NCI-H748 (cell line): ENCODE measurements at regions not wholly inside any gene's neighbourhood (a gene's known extent, or its start where the extent isn't known, plus 50 kb on each side); places are given as distances from the start of the nearest gene placed in this dataset.
"Not testable (repeated sequence)": the region's sequence is repeated elsewhere in the genome, so short reads cannot be mapped to it uniquely, and the experiment has no call there.

Experiments
- DNase-seq: peaks from one replicate; lab custom pipeline; 2025; ENCODE audit not compliant: unreplicated experiment; lab: John Stamatoyannopoulos, UW

DNA sequence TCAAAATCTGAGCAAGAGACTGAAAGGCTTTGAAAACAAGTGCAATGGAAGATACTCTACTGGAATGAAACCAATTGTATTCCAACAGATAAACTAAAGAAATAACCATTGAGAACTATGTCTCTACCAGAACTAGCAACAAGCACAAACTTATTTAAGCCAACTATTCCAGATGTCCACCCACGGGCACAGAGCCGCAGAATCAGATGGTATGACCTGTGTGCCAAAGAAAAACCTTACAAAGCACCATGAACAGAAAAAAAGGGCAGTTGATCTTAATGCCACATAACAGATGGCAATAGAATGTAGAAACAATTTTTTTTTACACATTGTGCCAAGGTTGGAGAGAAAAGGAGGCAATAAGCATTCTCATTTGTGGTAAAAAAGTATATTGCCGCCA is 269.3 kb upstream of the ADGRL3 start:
- DNase-seq, result no peak

DNA sequence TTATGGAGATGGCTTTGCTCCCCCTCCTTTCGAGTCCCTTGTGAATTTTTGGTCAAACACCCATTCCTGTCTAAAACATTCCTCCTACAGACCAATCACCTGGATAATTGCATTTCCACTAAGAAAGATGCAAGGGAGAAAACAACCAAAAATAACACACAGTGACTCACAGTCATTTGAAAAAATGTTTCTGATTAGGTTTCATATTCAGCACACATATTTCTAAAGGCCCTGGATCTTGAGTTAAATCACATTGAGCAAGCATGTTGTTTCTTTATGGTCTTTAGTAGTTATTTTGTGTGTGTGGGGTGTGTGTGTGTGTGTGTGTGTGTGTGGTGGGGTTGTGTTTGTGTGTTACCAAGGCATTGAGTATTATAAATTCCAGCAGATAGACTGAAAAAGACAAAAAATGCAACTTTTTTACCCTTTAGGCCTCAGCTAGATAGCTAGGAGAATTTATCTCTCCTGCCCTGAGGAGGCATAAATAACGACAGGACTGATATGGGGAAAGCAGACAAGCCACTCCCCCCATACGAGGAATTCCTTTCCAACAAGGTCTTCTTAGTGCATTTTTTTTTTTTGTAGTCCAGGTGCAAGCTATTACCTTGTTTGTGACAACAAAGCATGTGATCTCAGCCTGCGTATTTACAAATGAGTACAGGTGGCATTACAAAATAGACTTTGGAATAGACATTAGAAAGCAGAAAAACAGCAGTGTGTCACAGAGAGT is 265.4 kb upstream of the ADGRL3 start:
- DNase-seq, result peak; percentile 68

DNA sequence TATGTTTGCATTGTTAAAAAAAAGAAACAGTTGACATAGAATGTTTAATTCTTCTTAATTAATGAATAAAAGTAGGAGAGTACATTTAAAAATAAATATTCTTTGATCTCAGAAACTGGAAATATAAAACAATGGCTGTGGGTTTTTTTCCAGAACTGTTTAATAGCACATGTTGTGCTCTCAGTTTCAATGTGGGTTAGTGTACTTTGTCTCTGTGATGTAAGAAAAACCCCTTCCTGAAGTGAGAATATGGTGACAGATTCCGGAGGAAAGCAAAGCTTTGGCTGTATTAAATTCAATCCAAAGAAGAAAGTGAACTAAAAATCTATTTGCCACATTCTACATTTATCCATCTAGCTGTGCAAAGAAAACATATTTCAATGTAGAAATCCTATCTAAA is 261.9 kb upstream of the ADGRL3 start:
- no peak for DNase-seq

DNA sequence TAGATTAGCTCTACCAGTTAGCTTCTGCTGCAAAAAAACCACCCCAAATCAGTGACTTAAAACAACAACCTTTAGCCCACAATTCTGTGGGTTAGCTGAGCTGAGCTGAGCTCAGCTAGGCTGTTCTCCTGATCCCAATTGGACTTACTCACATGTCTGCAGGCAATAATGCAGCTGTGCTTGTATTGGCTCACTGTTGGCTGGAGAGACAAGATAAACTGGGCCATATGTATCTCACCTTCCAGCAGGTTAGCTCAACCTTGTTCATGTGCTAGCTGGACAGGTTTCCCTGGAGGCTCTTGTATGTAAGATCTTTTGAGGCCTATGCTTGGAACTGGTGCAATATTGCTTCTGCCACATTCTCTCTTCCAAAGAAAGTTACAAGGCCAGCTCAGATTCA is 261.5 kb upstream of the ADGRL3 start:
- no peak for DNase-seq

DNA sequence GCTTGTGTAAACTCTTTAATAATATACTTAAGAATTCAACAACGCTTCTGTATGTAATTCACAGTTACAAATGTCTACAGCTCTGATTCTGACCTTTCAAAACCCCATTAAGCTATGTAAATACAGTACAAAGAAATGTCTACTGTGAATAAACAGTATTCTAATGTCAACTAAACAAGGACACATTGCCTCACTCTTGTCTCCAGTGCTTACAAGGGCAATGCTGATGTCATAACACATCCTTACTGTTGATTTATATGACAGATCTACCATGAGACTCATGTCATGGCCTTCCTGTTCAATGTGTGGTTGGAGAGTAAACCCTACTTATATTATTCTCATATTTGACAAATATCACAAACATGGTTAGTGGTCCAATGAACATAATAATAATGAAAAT is 256.1 kb upstream of the ADGRL3 start:
- peak; percentile 82 for DNase-seq

DNA sequence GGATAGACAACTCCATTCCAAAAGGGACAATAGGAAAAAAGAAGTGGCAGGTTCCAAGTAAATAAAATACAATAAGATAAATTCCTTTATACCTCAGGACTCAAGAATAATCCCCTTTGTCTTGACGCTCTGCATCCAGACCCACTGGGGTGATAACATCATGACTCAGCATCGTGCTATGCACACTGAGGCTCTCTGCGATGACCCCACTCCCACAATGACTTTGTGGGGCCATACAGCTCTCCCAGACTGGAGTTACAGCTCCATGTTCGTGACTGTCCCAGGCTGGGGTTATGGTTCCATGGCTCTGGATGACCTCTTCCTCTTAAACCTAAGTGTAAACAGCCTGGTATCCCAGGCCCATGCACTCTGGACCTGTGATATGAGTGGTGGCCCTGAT is 254.5 kb upstream of the ADGRL3 start:
- DNase-seq, result no peak

DNA sequence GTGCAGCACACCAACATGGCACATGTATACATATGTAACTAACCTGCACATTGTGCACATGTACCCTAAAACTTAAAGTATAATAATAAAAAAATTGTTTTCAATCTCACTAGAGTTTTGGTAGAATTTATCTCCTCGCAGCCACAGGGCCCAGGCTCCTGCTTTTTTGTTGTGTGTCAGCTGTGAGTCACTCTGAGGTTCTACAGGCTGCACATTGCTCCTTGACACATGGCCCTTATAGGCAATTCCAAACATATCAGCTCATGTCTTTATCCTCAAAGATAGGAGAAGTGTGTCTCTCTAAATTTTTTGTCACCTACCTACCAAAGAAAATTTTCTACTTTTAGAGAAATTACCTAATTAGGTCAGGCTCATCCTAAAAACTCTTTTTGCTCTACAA is 252.1 kb upstream of the ADGRL3 start:
- no peak for DNase-seq

GRCh38 chr4:60952921-60953320 is 247.2 kb upstream of the ADGRL3 start:
- no peak for DNase-seq

GRCh38 chr4:60953826-60954225 is 246.3 kb upstream of the ADGRL3 start:
- DNase-seq, result no peak

DNA sequence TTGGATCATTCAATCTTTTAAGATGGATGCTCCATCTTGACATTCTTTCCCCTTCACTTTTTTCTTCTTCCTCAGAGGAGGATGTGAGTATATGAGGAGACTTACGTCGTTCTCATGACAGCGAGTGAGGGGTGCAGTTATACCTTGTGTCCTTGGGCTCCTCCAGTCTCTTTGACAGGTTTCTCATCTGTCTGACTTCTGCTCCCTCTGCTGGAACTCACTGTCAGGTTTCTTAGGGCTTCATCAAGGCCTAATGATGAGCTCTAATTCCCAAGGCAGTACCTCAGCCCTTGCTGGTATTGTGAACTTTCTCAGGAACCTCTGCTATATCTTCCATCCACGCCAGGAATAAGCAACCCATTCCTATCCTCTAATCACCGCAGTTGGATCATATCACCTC is 237.8 kb upstream of the ADGRL3 start:
- DNase-seq, result peak; percentile 50

DNA sequence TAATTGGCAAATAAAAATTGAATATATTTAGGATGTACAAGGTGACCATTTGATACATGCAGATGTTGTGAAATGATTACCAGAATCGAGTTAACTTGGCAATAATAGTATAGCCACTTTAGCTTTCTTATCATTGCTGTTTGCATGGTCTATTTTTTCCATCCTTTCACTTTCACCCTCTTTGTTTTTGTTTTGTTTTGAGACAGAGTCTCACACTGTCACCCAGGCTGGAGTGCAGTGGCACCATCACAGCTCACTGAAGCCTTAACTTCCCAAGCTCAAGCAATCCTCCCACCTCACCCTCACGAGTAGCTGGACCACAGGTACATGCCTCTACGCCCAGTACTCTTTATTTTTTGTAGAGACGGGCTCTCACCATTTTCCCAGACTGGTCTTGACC is 218.6 kb upstream of the ADGRL3 start:
- no peak for DNase-seq

- DNase-seq, result no peak
These were observed 211.0 kb upstream of the ADGRL3 start for GRCh38 chr4:60989141-60989540.

GRCh38 chr4:60992037-60992436 is 208.1 kb upstream of the ADGRL3 start:
- no peak for DNase-seq

DNA sequence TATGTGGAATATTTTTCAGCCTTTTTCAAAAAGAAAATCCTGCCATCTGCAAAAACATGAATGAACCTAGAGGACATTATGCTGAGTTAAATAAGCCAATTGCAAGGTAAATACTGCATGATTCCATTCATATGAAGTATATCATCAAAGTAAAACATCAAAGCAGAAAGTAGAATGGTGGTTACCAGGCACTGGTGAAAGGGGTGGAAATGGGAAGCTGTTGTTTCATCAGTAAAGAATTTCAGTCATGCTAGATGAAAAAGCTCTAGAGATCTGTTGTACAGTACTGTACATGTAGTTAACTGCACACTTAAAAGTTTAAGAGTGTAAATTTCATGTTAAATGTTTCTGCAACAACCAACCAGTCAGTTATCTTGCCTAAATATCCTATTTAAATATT is 196.8 kb upstream of the ADGRL3 start:
- no peak for DNase-seq

GRCh38 chr4:61004651-61005170 is 195.4 kb upstream of the ADGRL3 start:
- no peak for DNase-seq

GRCh38 chr4:61011051-61011450 is 189.1 kb upstream of the ADGRL3 start:
- no peak for DNase-seq

DNA sequence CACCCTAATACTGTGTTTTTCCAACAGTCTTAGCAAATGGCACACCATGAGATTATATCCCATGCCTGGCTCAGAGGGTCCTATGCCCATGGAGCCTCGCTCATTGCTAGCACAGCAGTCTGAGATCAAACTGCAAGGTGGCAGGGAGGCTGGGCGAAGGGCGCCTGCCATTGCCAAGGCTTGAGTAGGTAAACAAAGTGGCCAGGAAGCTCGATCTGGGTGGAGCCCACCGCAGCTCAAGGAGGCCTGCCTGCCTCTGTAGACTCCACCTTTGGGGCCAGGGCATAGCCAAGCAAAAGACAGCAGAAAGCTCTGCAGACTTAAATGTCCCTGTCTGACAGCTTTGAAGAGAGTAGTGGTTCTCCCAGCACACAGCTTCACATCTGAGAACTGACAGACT is 188.2 kb upstream of the ADGRL3 start:
- not testable (repeated sequence) for DNase-seq

DNA sequence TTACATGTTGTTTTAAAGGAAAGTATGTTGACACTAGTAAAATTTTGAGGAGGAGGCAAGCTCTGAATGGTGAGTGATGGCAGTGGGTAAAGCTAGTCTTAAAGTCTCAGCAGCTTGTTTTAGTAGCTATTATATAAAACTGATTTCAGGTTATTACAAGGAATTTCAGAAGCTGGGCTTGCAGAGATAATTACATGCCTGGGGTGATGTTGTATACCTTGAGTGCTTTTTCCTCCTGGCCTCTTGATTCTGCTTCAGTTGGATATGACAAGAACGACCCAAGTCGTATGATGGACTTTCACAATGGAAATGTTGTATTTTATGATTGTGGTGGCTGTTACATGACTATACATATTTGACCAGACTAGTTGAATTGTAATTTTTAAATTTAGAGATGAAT is 175.5 kb upstream of the ADGRL3 start:
- no peak for DNase-seq

DNA sequence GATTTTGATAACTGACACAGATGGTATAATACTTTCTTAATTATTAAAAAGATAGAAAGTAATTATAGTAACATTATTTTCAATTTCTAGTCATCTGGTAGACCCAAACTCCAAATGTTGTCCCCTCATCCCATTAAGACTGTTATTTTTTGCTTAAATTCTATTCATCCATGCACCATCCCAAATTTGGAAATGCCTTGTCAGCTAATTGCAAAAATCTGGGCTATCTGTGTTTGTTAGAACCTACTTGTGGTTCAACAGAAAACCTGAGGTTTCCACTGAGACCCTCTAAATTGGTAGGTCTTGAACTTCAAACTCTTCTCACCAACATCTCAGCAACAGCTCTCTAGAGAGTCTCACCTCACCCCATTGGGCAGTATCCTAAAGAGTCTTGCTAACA is 172.2 kb upstream of the ADGRL3 start:
- no peak for DNase-seq

GRCh38 chr4:61036071-61036684 is 163.9 kb upstream of the ADGRL3 start:
- no peak for DNase-seq

DNA sequence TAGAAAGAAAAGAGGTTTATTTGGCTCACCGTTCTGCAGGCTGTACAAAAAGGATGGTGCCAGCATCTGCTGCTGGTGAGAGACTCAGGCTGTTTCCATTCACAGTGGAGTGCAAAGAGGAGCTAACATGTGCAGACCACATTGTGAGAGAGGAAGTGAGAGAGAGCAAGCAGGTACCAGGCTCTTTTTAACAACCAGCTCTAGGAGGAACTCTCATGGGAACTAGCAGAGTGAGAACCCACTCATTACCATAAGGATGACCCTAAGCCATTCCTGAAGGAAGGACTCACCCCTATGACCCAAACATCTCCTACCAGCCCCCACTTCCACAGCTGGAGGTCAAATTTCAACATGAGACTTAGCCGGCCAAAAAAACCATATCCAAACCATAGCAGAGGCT is 158.6 kb upstream of the ADGRL3 start:
- DNase-seq, result no peak

- no peak for DNase-seq
These were observed 155.3 kb upstream of the ADGRL3 start for GRCh38 chr4:61044837-61045236.

- peak; percentile 20 for DNase-seq
These were observed 151.1 kb upstream of the ADGRL3 start for GRCh38 chr4:61049018-61049417.
